GM11168 (cell line): ENCODE measurements at regions not wholly inside any gene's neighbourhood (a gene's known extent, or its start where the extent isn't known, plus 50 kb on each side); places are given as distances from the start of the nearest gene placed in this dataset.

Experiments
- in situ Hi-C: fragments of 300-500 bp; cut with MboI; formaldehyde crosslinking; loops from one replicate; pipeline ENCODE4 v1.12.0; 2022; ENCODE audit warnings: low sequenced_read_pairs; ENCODE audit not compliant: unreplicated experiment

DNA sequence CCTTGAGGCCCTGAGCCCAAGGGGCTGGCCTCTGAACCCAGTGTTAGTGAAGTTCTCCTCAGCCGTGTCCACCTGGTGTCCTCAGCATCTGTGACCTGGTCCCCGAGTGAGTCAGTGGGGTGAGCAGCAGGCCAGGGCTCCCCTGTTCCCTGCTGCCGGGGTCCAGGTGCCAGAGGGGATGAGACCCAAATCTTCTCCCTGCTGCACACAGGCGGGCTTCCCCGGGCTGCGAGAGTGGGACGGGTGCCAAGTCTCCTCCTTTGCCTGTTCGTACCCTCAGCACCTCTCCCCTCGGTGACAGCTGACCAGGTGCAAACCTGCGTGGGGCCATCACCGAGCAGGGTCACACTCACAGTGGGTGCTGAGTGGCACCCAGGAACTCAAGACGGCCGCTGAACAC, 514.5 kb downstream of the TBC1D22A start:
- in situ Hi-C loops, result no loop called here

GRCh38 chr22:47276450-47276820, 514.0 kb downstream of the TBC1D22A start:
- in situ Hi-C loops, result no loop called here

DNA sequence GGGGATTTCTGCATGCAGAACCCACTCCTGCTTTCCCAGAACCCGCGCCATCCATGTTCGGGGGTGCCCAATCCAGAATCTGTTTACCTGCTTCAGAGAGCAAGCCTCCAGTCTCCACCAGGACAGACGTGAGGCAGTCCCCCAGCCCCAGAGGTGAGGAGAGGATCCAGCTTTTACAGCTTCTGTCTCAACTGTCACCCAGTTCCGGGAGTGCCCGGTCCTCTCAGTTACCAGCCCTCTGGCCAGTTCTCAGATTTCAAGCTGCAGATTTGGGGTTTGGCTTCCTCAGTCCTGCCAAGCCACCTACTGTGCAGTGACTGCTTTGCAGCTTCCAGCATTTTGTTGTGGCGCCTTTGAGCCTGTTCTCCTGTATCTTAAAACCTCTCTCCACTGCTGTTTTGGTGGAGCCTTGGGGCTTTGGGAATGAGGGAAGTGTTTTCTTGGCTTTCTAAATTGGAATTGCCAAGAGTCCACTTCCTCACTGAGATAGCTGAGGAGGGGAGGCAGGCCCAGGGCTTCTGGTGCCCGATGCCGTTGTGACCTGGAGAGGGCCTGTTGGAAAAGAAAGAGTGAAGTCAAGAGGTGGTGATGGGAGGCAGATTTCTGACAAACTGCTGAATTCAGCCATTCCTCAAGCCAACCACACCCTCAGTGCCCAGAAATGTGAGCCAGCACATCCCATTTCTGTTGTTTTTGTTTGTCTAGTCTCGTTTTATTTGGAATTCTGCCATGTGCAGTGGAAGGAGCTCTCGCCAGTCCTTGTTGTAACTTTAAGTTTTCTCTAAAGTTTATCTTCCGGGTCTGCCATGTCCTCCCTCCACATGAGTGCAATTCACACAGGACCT, 513.4 kb downstream of the TBC1D22A start:
- in situ Hi-C loops, result no loop called here

DNA sequence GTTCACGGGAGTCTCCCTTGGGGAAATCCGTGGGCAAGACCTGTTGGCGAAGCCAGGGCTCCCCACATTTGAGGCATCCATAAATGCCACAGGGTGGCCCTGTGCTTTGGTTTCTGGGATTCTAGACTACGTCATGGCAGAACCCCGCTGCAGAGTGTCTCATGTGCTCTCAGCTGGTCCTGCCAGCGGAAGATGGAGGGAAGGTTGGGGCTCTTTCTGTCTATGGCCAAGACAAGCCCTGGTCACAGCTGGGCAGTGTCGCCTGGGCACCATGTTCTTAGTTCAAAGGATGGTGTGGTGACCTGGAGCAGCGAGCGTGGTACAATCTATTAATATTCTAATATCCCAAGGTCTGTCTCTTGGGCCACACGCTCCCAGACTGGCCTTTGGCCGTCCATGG, 511.7 kb downstream of the TBC1D22A start:
- in situ Hi-C loops, result no loop called here

DNA sequence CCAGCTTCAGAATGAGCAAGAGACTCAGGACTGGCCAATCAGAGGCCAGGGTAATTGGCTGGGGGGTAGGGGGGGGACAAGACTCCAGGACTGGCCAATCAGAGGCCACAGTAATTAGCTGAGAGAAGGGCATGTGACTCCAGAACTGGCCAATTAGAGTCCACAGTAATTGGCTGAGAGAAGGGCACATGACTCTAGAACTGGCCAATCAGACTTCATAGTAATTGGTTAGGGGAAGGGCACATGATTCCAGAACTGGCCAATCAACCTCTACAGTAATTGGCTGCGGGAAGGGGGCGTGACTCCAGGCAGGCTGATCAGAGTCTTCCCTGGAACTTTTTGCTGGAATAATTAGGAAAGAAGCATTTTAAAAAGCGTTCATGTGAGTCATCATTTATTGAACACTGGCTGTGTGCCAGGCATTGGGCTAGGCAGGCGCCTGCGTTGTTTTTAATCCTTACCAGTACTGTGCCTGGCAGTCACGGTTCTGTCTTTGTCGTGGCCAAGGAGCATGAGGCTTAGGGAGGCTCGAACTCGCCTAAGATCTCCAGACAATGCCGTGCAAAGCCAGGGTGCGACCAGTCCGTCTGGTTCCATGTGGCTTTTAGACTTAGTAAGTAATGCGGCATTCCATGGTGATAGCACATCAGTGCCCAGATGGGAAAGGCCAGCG, 508.1 kb downstream of the TBC1D22A start:
- in situ Hi-C loops, result no loop called here

DNA sequence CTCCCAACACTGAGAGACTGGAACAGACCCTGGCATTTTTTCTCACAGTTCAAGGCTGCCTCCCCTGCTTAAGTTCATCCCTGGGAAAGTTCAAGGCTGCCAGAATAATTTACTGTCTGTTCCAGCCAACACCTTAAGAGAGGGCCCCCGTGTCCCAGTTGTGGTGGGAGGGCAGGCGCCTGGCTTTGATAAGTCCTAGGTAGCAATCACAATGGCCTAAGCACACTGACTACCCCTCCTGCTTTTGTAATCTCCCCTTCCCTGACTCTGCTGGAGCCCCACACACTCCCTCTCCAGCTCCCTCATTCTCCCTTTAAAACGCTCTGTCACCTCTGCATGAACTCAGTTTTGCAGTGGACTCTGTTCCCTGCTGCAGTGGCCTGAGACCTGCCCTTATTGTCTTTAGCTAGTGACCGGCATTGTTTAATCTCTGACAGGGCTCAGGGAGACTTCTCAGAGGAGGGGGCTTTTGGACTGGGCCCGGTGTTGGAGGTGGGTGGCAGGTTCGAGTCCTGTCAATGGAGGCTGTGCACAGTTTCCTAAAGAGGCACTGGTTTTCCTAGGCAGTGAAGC, 507.2 kb downstream of the TBC1D22A start:
- in situ Hi-C loops, result no loop called here

DNA sequence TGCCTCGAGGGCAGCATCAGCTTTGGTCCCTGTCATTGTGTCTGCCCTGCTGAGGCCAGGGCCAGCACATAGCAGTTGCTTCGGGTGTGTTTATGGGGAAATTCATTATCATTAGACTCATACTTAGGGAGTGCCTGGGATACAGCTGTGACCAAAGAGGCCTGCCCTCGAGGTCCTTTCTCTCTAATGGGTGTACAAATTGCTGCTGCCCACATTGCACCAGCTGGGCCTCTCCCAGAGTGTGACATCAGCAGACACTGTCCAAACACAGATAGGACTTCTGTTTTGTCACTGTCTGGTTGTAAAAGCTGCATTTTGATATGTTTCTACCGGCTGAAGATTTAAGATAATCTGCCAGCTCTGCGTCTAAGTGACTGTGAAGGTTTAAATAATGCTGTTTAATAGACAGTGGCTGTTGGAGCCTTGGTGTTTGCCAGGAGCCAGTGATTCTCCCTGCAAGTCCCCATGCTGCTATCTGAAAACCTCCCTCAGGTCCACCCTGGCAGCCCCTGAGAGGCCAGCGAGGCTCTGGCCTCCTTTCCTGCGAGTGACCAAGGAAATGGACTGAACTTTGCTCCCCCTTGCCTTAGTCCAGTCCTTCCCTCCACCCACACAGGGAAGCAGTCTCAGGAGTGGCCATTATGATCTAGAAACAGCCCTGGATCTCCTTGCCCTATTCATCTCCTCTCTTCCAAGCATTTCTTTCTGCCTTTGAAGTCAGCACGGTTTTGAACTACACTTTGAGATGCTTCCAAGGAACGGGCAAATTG, 505.2 kb downstream of the TBC1D22A start:
- in situ Hi-C loops, result no loop called here

DNA sequence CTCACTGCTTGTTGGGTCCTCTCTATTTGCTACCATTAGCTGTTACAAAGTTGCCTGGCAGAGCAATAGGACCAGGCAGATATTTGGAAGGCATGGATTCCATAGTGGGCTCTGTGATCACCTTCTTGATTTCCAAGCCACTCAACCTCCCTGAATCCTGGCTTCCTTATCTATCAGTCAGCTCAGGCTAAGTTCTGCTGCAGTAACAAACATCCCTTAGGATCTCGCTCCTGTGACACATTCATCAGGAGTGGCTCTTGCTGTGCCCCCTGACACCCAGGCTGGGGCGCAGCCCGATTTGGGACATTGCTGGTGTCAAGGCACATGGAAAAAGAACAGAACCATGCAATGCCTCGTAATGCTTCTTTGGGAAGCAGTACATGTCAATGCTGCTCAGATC, 503.9 kb downstream of the TBC1D22A start:
- in situ Hi-C loops, result no loop called here

- in situ Hi-C loops, result no loop called here
Observed at GRCh38 chr22:47260551-47260950, 498.1 kb downstream of the TBC1D22A start.

DNA sequence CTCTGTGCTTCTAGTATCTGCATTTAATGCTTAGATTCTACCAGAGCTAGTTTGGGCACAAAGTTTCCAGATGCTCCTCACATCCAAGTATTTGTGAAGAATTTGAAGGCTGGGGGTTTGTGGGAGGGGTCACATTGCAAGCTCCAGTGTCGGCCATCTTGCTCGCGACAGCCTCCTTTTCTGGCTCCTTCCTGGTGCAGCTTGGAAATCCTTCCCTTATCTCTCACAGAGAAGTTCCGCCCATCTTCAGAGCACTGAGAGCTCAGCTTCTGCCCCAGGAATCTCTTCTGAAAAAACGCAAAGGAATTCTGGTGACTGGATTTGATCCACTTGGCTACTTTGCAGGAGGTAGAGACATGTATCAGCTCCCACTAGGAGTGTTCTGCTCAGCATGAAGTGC, 497.5 kb downstream of the TBC1D22A start:
- in situ Hi-C loops, result no loop called here

DNA sequence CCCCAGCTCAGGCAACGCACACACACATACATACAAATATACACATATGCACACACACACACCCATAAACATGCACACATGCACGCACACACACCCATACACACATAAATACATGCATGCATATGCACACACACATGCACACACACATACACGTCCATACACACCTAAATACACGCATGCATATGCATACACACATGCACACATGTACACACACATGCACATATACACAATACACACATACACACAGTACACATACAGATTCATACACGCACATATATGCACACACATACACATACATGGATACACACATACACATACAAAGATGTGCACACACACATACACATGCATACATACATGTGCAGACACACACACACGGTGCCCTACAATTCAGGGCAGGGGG, 496.6 kb downstream of the TBC1D22A start:
- in situ Hi-C loops, result no loop called here

- in situ Hi-C loops, result no loop called here
Observed at GRCh38 chr22:47257976-47258375, 495.5 kb downstream of the TBC1D22A start.

DNA sequence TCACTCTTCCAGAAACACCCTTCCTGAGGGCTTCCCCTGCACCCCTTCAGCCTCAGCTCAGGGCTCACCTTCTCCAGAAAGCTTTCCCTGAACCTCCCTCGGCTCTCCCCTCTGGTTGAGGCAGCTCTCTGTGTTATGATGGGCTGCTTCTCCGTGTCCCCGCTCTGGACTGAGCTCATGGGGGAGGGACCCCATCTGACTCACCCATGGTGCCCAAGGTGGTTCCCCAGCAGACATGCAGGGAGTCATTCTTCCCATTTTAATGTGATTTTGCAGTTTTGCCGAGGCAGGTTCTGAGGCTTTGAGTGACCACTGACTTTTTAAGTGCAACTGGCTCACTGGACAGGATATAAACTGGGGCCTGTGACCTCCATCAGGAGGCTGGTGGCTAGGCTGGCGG, 495.1 kb downstream of the TBC1D22A start:
- in situ Hi-C loops, result no loop called here

GRCh38 chr22:47251911-47252310, 489.5 kb downstream of the TBC1D22A start:
- in situ Hi-C loops, result no loop called here

DNA sequence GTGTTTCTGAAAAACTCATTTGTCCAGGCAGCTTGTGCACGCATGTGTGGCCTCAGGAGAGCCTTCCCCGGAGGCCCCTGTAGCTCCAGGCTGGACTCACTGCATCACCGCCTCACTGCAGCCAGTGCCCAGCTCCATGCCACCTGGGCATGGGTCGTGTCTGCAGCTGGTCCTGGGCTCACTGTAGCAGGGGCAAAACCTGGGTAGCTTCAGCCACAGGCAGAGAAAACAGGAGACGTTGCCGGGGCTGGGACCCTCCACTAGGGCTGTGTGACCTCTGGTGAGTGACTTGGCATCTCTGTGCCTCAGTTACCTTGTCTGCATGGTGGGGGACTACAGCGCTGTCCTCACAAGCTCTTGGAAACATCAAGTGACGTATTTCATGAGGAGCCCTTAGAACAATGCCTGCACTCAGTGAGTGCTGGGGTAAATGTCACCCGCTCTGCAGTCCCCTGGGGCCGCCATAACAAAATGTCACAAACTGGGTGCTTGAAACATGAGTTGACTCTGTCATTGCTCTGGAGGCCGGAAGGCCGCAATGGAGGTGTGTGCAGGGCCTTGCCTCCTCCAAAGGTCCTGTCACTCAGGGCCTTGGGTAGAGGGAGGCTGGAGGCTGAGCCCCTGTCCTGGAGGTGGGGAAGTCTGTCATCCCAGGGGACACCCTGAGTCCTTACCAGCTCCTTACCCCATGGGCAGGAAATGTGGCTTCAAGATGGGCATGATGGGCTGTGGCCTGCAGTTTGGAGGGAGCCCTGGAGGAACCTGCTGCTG, 488.7 kb downstream of the TBC1D22A start:
- in situ Hi-C loops, result no loop called here

DNA sequence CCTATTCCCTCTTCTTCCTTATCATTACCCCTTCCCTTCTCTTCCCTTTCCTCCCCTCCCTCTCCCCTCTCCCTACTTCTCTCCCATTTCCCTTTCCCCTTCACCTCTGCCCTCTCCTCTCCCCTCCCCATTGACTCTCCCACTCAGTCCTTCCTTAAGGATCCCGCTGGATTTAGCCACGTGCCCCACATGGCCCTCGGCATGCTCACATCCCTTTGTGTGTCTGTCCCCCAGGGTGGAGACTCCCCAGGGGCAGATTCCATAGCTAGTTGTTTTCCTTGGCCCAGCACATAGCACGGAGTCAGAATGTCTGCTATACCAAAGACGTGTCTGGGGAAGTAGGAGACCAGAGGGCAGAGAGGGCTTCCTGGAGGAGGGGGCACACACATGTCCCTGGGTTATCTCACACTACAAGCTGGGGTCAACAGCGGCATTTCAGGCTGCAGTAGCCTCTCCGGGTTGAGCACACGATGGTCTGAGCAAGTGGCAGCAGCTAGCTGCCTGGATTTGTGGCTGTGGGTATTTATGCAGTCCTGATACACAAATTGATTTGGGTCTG, 487.0 kb downstream of the TBC1D22A start:
- in situ Hi-C loops, result no loop called here

- in situ Hi-C loops, result no loop called here
Observed at GRCh38 chr22:47248925-47249324, 486.5 kb downstream of the TBC1D22A start.

DNA sequence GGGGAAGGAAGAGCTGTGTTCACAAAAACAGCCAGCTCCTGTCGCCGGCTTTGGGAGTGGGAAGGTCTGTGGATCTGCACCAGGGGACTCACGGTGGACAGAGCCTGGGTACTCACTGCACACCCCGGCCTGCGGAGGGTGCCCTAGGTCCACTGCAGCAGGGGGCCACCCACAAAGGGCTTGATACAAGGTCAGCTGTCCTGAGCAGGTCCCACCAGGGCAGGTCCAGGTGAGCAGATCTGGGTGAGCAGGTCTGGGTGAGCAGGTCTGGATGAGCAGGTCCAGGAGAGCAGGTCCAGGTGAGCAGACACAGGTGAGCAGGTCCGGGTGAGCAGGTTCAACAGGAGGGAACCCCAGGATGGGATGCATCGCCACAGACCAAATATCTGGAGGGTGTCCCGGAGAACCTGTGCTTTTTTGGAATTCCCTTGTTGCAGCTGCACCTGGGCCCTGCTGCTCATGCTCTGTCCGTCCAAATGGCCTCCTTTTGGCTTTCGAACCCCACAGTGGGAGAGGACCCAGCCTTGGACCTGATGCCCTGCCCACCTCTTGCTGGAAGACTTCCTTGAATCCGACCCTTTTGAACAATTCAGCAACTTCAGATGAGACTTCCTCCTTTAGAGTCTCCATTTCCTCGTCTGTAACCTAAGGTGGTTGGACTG, 485.3 kb downstream of the TBC1D22A start:
- in situ Hi-C loops, result no loop called here

- in situ Hi-C loops, result no loop called here
Observed at GRCh38 chr22:47245786-47246185, 483.3 kb downstream of the TBC1D22A start.
